NB4 (cell line): ENCODE measurements at regions not wholly inside any gene's neighbourhood (a gene's known extent, or its start where the extent isn't known, plus 50 kb on each side); places are given as distances from the start of the nearest gene placed in this dataset.
"Not testable (repeated sequence)": the region's sequence is repeated elsewhere in the genome, so short reads cannot be mapped to it uniquely, and the experiment has no call there.

Experiments used
- DNase-seq: peaks from one replicate; pipeline ENCODE4 v3.0.0; 2010; ENCODE audit warnings: low read depth
- H3K4me3 ChIP-seq: one replicate; pipeline ENCODE4 v1.5.1; 2011; ENCODE audit warnings: mild to moderate bottlenecking, low read depth, low read length, moderate library complexity
- MYC ChIP-seq: IDR thresholded peaks from 2 replicates; pipeline ENCODE4 v1.6.1; 2011; ENCODE audit warnings: low read depth, low read length
- POLR2A ChIP-seq: IDR thresholded peaks from 2 replicates; pipeline ENCODE4 v1.6.1; 2011; ENCODE audit warnings: mild to moderate bottlenecking; ENCODE audit not compliant: insufficient read length; ENCODE audit errors: extremely low read depth
- TF ChIP-seq, protein P1 (sequence below): IDR thresholded peaks from one replicate; pipeline ENCODE4 v1.5.1; 2012; ENCODE audit warnings: low read depth, low read length
- TF ChIP-seq, protein P2 (sequence below): IDR thresholded peaks from 2 replicates; pipeline ENCODE4 v1.6.1; 2011; ENCODE audit warnings: low read depth, low read length

DNA sequence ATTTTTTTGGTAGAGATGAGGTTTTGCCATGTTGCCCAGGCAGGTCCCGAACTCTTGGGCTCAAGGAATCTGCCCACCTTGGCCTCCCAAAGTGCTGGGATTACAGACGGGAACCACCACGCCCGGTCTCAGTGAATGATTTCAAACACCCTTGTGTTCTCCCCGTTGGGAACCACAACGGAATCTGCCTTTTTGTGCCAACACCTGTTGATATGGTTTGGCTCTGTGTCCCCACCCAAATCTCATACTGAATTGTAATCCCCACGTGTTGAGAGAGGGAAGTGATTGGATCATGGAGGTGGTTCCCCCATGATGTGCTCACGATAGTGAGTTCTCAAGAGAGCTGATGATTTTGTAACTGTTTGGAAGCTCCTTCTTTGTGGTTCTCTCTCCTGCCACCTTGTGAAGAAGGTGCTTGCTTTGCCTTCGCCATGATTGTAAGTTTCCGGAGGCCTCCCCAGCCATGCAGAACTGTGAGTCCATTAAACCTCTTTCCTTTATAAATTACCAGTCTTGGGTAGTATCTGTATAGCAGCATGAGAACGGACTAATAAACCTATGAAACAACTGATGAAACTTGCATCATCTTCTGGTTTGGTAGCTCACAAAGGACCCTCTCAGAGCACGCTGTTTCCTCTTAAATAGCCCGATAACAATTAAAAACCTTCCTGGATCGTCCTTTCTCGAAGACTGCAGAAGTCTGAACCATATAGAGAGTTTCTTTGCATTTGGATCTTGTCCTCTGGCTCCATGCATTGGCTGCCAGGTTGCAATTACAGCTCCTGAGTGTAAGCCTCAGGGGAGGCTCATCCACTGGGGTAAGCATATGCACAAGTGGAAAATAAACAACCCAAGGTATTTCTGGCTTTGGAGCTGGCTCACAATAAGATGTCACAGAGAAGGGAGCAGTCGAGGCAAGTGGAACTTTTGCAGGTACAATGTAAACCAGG lies 91.5 kb downstream of the SPRY4 start:
- DNase-seq = no peak

GRCh38 chr5:142230949-142231348 lies 93.9 kb downstream of the SPRY4 start:
- H3K4me3 ChIP-seq, DNase-seq: not testable (repeated sequence)

More for the DNA sequence above, 91.5 kb downstream of the SPRY4 start:
- no peak for TF ChIP-seq POLR2A
- TF ChIP-seq, protein P1, sequence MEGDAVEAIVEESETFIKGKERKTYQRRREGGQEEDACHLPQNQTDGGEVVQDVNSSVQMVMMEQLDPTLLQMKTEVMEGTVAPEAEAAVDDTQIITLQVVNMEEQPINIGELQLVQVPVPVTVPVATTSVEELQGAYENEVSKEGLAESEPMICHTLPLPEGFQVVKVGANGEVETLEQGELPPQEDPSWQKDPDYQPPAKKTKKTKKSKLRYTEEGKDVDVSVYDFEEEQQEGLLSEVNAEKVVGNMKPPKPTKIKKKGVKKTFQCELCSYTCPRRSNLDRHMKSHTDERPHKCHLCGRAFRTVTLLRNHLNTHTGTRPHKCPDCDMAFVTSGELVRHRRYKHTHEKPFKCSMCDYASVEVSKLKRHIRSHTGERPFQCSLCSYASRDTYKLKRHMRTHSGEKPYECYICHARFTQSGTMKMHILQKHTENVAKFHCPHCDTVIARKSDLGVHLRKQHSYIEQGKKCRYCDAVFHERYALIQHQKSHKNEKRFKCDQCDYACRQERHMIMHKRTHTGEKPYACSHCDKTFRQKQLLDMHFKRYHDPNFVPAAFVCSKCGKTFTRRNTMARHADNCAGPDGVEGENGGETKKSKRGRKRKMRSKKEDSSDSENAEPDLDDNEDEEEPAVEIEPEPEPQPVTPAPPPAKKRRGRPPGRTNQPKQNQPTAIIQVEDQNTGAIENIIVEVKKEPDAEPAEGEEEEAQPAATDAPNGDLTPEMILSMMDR = no peak
- TF ChIP-seq MYC = no peak
- TF ChIP-seq, protein P2, sequence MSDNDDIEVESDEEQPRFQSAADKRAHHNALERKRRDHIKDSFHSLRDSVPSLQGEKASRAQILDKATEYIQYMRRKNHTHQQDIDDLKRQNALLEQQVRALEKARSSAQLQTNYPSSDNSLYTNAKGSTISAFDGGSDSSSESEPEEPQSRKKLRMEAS = no peak
- no peak overlapping the region for H3K4me3 ChIP-seq

DNA sequence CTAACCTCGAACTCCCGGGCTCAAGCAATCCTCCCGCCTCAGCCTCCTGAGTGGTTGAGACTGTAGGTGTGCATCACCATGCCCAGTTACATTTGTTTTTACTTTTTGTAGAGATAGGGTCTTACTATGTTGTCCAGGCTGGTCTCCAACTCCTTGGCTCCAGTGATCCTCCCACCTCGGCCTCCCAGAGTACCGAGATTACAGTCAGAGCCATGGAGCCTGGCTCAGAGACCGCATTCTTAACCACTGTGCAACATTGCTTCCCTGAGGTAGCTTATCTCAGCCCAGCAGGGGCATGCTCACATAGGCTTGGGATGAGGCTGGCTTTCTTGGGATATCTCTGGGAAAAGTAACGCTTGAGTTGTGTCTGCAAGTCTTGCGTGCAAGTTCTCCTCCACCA lies 99.7 kb downstream of the SPRY4 start:
- no peak for DNase-seq
- TF ChIP-seq MYC (no peak), POLR2A (no peak)
- TF ChIP-seq, protein P2 = no peak
- TF ChIP-seq, protein P1 = no peak
- no peak overlapping the region for H3K4me3 ChIP-seq

DNA sequence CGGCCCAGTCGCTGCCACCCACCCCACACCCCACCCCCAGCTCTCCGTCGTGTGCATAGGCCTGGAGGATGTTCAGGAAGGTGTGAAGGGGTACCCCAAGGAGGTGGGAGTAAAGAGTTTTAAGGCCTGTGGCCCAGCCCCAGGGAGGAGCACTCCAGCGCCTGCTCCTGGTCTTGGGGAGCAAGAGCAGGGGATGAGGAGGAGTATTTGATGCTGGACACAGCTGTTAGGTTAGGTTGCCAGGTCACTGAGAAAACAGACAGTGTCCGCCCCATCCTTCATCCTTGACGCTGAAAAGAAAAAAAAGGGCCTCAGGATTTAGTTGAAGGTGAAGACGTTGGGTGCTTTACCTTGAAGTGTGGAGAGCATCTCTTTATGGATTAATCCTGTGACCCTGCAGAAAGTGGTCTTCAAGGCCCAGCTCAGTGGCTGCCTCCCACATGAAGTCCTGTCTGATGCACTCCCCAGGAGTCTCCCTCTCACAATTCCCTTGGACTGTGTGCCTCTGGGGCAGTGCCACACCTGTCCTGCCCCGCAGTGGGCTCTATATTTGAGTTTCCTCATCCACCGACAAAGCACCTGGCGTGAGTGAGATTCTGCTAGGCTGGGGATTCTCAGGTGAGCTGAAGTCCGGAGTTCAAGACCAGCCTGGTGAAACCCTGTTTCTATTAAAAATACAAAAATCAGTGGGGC lies 101.8 kb downstream of the SPRY4 start:
- TF ChIP-seq, protein P1 = no peak
- TF ChIP-seq, protein P2 = no peak
- TF ChIP-seq MYC (no peak), POLR2A (no peak)
- no peak overlapping the region for H3K4me3 ChIP-seq
- DNase-seq = no peak

DNA sequence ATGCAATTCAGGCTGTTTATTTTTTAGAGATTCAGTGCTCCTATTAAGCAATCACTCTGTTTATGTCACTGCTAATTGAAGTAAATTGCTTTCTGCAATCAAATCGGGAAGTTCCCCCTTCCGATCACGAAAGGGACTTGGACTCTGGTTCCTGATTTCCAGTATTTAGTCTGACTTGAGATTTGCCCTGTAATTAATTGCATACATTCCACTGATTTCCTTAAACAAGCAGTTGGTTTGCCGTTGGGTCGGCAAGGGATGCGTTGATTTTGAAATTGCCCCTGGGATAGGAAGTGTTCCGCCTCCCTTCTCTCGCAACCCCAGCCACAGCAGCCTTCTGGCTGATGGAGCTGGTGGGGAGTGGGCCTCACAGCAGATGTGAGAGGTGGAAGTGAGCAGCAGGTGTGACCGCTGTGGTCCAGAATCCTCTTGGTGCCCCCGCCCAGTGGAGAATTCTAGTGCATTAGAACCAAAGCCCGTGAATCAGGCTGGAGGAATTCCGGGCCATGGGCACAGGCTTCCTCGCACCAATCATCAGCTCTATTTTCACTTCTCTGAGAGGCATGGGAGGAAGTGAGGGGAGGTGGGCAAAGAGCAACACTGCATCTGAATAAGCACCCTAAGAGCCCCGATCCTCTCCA lies 102.5 kb downstream of the SPRY4 start:
- no peak overlapping the region for H3K4me3 ChIP-seq
- DNase-seq = peak; percentile 69
- TF ChIP-seq, protein P2 = no peak
- TF ChIP-seq, protein P1 = no peak
- TF ChIP-seq MYC (no peak), POLR2A (no peak)
